RWPE1 (cell line): ENCODE measurements at regions not wholly inside any gene's neighbourhood (a gene's known extent, or its start where the extent isn't known, plus 50 kb on each side); places are given as distances from the start of the nearest gene placed in this dataset.
A peak's percentile ranks its signal among the peaks of the same experiment; 100 is the strongest.

Experiments used
- CTCF ChIA-PET: fragments of 350-600 bp; sonication (Branson Sonifier 250); formaldehyde crosslinking; extraction: SDS; loops from one replicate; lab custom pipeline; 2021; lab: Yijun Ruan, JAX
- POLR2A ChIA-PET: fragments of 400-600 bp; formaldehyde crosslinking; extraction: SDS; loops from one replicate; lab custom pipeline; 2020; ENCODE audit warnings: antibody characterized with exemption; ENCODE audit not compliant: low non-redundant PET; lab: Yijun Ruan, JAX
- DNase-seq: peaks from one replicate; pipeline ENCODE4 v3.0.0; 2012; ENCODE audit warnings: low spot score
- H3K27ac ChIP-seq: fragments of 450-650 bp; 2 replicates; pipeline ENCODE4 v1.5.1; 2017
- TF ChIP-seq, protein P1 (sequence below): fragments of 450-650 bp; conservative IDR thresholded peaks from 2 replicates; pipeline ENCODE4 v1.5.1; 2017; ENCODE audit warnings: low read depth, mild to moderate bottlenecking

- TF ChIP-seq, protein P1, sequence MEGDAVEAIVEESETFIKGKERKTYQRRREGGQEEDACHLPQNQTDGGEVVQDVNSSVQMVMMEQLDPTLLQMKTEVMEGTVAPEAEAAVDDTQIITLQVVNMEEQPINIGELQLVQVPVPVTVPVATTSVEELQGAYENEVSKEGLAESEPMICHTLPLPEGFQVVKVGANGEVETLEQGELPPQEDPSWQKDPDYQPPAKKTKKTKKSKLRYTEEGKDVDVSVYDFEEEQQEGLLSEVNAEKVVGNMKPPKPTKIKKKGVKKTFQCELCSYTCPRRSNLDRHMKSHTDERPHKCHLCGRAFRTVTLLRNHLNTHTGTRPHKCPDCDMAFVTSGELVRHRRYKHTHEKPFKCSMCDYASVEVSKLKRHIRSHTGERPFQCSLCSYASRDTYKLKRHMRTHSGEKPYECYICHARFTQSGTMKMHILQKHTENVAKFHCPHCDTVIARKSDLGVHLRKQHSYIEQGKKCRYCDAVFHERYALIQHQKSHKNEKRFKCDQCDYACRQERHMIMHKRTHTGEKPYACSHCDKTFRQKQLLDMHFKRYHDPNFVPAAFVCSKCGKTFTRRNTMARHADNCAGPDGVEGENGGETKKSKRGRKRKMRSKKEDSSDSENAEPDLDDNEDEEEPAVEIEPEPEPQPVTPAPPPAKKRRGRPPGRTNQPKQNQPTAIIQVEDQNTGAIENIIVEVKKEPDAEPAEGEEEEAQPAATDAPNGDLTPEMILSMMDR: no peak
- ChIA-PET POLR2A (no interaction called here), CTCF (interaction anchor here (0.6 kb wide), 1 partner anchor 372 kb away, joined by 4 read pairs; no protein-coding TSS in a partner anchor)
- H3K27ac ChIP-seq: no peak overlapping the region
- DNase-seq: no peak
Measured at GRCh38 chr12:84183576-84183975, 729.0 kb downstream of the SLC6A15 start.

GRCh38 chr12:84174115-84174514 lies 738.5 kb downstream of the SLC6A15 start:
- no peak overlapping the region for H3K27ac ChIP-seq
- DNase-seq: no peak
- POLR2A ChIA-PET: no interaction called here
- CTCF ChIA-PET: interaction anchor here (0.5 kb wide), 1 partner anchor 537 kb away, joined by 3 read pairs; no protein-coding TSS in a partner anchor
- TF ChIP-seq, protein P1: no peak

GRCh38 chr12:84172823-84173424 lies 739.7 kb downstream of the SLC6A15 start:
- peak overlapping the region; percentile 20; the same call in 1 of the 2 replicates for H3K27ac ChIP-seq
- TF ChIP-seq, protein P1: no peak
- no peak for DNase-seq
- ChIA-PET POLR2A (no interaction called here), CTCF (no interaction called here)

- ChIA-PET POLR2A (no interaction called here), CTCF (no interaction called here)
- H3K27ac ChIP-seq: no peak overlapping the region
- DNase-seq: no peak
- TF ChIP-seq, protein P1: no peak
Measured at GRCh38 chr12:84166812-84167211, 745.8 kb downstream of the SLC6A15 start.

DNA sequence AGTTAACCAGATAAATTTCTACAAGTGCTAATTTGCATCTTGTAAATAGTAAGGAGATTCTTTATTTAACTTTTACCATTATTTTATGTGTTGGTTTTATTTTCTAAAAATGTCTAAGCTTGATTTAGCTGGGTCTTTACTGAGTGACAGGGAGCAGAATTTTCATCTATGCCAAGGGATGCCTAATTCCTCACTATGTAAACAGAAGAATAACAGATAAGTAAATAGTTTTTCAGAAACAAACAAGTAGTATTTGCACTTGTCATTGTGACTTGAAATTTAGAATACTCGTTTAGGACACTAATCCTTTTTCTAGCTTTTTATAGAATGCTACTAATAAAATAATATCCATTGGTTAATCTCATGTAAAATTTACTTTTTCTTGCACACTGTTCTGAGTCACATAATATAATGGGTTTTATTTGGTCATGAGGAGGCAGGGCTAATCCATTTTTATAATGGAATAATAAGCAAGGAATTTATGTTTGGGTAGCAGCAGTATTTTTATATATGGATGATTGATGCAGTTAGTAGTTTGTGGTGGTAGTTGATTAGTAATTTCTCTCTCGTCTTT lies 746.5 kb downstream of the SLC6A15 start:
- TF ChIP-seq, protein P1: no peak
- no peak overlapping the region for H3K27ac ChIP-seq
- ChIA-PET CTCF (interaction anchor here (0.7 kb wide), 1 partner anchor 727 kb away, joined by 3 read pairs; no protein-coding TSS in a partner anchor), POLR2A (no interaction called here)
- DNase-seq: no peak

GRCh38 chr12:84161296-84161695 lies 751.3 kb downstream of the SLC6A15 start:
- no peak overlapping the region for H3K27ac ChIP-seq
- ChIA-PET POLR2A (no interaction called here), CTCF (no interaction called here)
- TF ChIP-seq, protein P1: no peak
- no peak for DNase-seq
